CD14-positive monocyte (primary cell): ENCODE measurements at regions not wholly inside any gene's neighbourhood (a gene's known extent, or its start where the extent isn't known, plus 50 kb on each side); places are given as distances from the start of the nearest gene placed in this dataset. TPM values are rescaled to one million over a fixed set of nuclear protein-coding genes. Genes with fewer than 3 reads are reported as not detected.

ENCODE experiments used
- DNase-seq, 3 donors: peaks; one replicate each; pipeline ENCODE4 v3.0.0-alpha.2; 2011 to 2022
- H2AFZ ChIP-seq: 2 replicates; pipeline ENCODE4 v1.6.0; 2012; ENCODE audit warnings: mild to moderate bottlenecking, low read depth, low read length, inconsistent platforms; ENCODE audit not compliant: insufficient read depth, poor library complexity, severe bottlenecking
- H3K27ac ChIP-seq, 2 donors: 1 replicate in 1 of 2; 2 replicates in 1 of 2; pipeline ENCODE4 v1.5.1; 2012 to 2013; ENCODE audit warnings: low read length in 2 of 2, control low read depth in 1 of 2, inconsistent platforms in 1 of 2, low read depth in 1 of 2, mild to moderate bottlenecking in 1 of 2
- H3K27me3 ChIP-seq, 2 donors: one replicate each; pipeline versions ENCODE4 v1.6.0 to v1.6.1; 2011 to 2013; ENCODE audit warnings: low read length in 2 of 2; ENCODE audit not compliant: control insufficient read depth in 2 of 2, insufficient read depth in 2 of 2
- H3K36me3 ChIP-seq, 2 donors: replicated peaks in 1 of 2; 1 replicate in 1 of 2; 2 replicates in 1 of 2; pipeline versions ENCODE4 v1.5.1 to v1.6.1; 2012 to 2013; ENCODE audit warnings: low read length in 2 of 2, control low read depth in 1 of 2, inconsistent platforms in 1 of 2, mild to moderate bottlenecking in 1 of 2; ENCODE audit not compliant: insufficient read depth in 2 of 2, control insufficient read depth in 1 of 2
- H3K4me1 ChIP-seq, 2 donors: 1 replicate in 1 of 2; 2 replicates in 1 of 2; pipeline versions ENCODE4 v1.5.1 to v1.6.1; 2012 to 2013; ENCODE audit warnings: low read length in 2 of 2, control low read depth in 1 of 2, inconsistent platforms in 1 of 2, mild to moderate bottlenecking in 1 of 2, moderate library complexity in 1 of 2; ENCODE audit not compliant: insufficient read depth in 2 of 2, control insufficient read depth in 1 of 2
- H3K4me2 ChIP-seq: replicated peaks from 2 replicates; pipeline ENCODE3; 2012; ENCODE audit warnings: low read length, moderate library complexity, mild to moderate bottlenecking; ENCODE audit not compliant: poor library complexity, severe bottlenecking; ENCODE audit errors: extremely low read depth
- H3K4me3 ChIP-seq, 3 experiments: fragments of 200-600 bp in 1 of 3; sonication (generic) in 1 of 3; replicated peaks in 1 of 3; 1 replicate in 2 of 3; 2 replicates in 1 of 3; pipeline ENCODE4 v1.5.1; 2011 to 2013; ENCODE audit warnings: low read length in 3 of 3, mild to moderate bottlenecking in 3 of 3, control low read depth in 2 of 3, low read depth in 2 of 3, inconsistent platforms in 1 of 3, moderate library complexity in 1 of 3
- H3K79me2 ChIP-seq: 2 replicates; pipeline ENCODE4 v1.6.0; 2012; ENCODE audit warnings: mild to moderate bottlenecking, control low read depth, inconsistent platforms, low read length, moderate library complexity; ENCODE audit not compliant: insufficient read depth
- H3K9ac ChIP-seq: 2 replicates; pipeline ENCODE4 v1.6.0; 2017; ENCODE audit warnings: low read length, mild to moderate bottlenecking; ENCODE audit not compliant: insufficient read depth, poor library complexity, severe bottlenecking
- H3K9me3 ChIP-seq, 2 donors: replicated peaks in 1 of 2; 1 replicate in 1 of 2; 2 replicates in 1 of 2; pipeline versions ENCODE4 v1.5.1 to v1.6.1; 2012 to 2013; ENCODE audit warnings: low read length in 2 of 2, control low read depth in 1 of 2; ENCODE audit not compliant: control insufficient read depth in 1 of 2, insufficient read depth in 1 of 2
- H4K20me1 ChIP-seq: 2 replicates; pipeline ENCODE4 v1.6.0; 2012; ENCODE audit warnings: mild to moderate bottlenecking, low read length, control low read depth, moderate library complexity; ENCODE audit not compliant: insufficient read depth
- H3K27ac Mint-ChIP-seq, 7 donors: one replicate each; pipeline ENCODE4 v1.8.0; 2020; ENCODE audit warnings: mild to moderate bottlenecking in 7 of 7, mixed read lengths in 7 of 7, moderate library complexity in 6 of 7, inconsistent platforms in 2 of 7
- H3K27me3 Mint-ChIP-seq, 3 donors: one replicate each; pipeline ENCODE4 v1.8.0; 2021 to 2022; ENCODE audit warnings: low read depth in 3 of 3, mild to moderate bottlenecking in 3 of 3, mixed read lengths in 3 of 3, moderate library complexity in 3 of 3, inconsistent platforms in 1 of 3
- H3K36me3 Mint-ChIP-seq, 2 donors: one replicate each; pipeline ENCODE4 v1.8.0; 2020; ENCODE audit warnings: mixed read lengths in 2 of 2, inconsistent platforms in 1 of 2, mild to moderate bottlenecking in 1 of 2
- H3K4me1 Mint-ChIP-seq: one replicate; pipeline ENCODE4 v1.8.0; 2020; ENCODE audit warnings: mild to moderate bottlenecking, mixed read lengths
- H3K4me3 Mint-ChIP-seq, 2 donors: one replicate each; pipeline ENCODE4 v1.8.0; 2020; ENCODE audit warnings: mild to moderate bottlenecking in 2 of 2, mixed read lengths in 2 of 2, moderate library complexity in 1 of 2
- H3K9me3 Mint-ChIP-seq, 7 donors: one replicate each; pipeline ENCODE4 v1.8.0; 2020 to 2022; ENCODE audit warnings: mixed read lengths in 7 of 7, mild to moderate bottlenecking in 6 of 7, moderate library complexity in 6 of 7, inconsistent platforms in 2 of 7
- WGBS: methylation state at CpG from one replicate; pipeline ENCODE4 v1.1.5; 2013; ENCODE audit warnings: missing lambda C conversion rate; ENCODE audit not compliant: insufficient coverage; 5-methylcytosine and 5-hydroxymethylcytosine counted together
- intact Hi-C, 2 donors: fragments of 100-400 bp; cut with micrococcal nuclease; formaldehyde crosslinking; loops; one replicate each; pipeline versions ENCODE4 v1.15.0 to v1.15.1; 2023
- small RNA-seq: library from RNA; depleted of rRNA; stranded (forward); fragments of <200 nt; gene quantifications from one replicate; pipeline ENCODE3, GENCODE V24; 2012; ENCODE audit warnings: low read depth; ENCODE audit not compliant: insufficient read length
- TF ChIP-seq, protein P1 (sequence below): fragments of 200-600 bp; IDR thresholded peaks from one replicate; pipeline ENCODE4 v1.8.0; 2022; ENCODE audit warnings: antibody characterized with exemption, mild to moderate bottlenecking

DNA sequence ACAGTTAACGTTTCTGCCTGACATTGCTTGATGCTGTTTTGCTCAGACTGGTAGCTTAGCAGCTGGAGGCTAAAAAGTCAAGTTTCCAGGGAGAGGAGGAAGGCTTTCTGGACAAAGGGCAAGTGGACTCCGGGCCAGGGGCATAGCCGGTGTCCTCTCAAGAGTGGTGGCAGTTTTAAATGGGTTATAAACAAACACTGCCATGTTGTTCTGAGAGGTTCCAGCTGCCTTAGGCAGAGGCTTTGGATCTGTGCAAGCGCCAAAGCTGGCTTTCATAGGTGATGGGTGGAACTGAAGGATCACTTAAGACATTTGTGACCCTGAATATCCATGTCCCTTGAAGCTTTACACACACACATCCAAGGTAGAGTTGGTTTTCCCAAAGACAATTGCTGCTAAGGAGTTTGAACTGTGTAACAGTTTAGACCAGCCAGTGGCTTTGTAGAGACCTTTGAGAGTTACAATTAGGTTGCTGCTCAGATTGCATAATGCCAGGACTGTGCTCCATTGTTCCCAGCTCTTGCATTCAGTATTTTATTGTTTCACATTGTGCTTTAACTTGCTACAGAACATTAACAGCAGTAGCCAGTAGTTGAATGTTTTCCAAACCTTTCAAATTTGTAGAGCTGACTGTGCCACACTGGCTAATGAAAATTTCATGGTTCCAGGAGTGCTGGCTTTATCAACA, 54.1 kb upstream of the AP1S2 start:
- H3K4me1 ChIP-seq = peaks cover 80 to 87% of the 10 kb centered on the region in 2 donors
- H3K9me3 ChIP-seq = no peaks in the 10 kb centered on the region
- no peaks in the 10 kb centered on the region for H3K79me2 ChIP-seq
- H3K36me3 Mint-ChIP-seq = peaks cover 2 to 5% of the 10 kb centered on the region in 2 donors
- H3K4me3 Mint-ChIP-seq = no peak overlapping the region
- peaks cover 0 to 23% (median 0%) of the 10 kb centered on the region in 3 donors for H3K27me3 Mint-ChIP-seq
- no peak overlapping the region for H2AFZ ChIP-seq
- peak overlapping the region in 2 of 7 donors; percentile 12 to 75 for H3K27ac Mint-ChIP-seq
- intact Hi-C loops = no loop called here
- peaks cover 50% of the 10 kb centered on the region for H3K4me1 Mint-ChIP-seq
- H3K4me3 ChIP-seq = no peak overlapping the region
- no peak for DNase-seq
- no peak overlapping the region for H3K4me2 ChIP-seq
- H3K27ac ChIP-seq = no peak overlapping the region
- no peak overlapping the region for H3K9ac ChIP-seq
- H3K36me3 ChIP-seq = no peaks in the 10 kb centered on the region
- WGBS = 80% methylated on average over 1 of the region's 4 CpGs
- H4K20me1 ChIP-seq = no peaks in the 10 kb centered on the region
- H3K9me3 Mint-ChIP-seq = peaks cover 0 to 5% (median 0%) of the 10 kb centered on the region in 7 donors
- H3K27me3 ChIP-seq = peaks cover 0 to 22% of the 10 kb centered on the region in 2 donors
- TF ChIP-seq, protein P1, sequence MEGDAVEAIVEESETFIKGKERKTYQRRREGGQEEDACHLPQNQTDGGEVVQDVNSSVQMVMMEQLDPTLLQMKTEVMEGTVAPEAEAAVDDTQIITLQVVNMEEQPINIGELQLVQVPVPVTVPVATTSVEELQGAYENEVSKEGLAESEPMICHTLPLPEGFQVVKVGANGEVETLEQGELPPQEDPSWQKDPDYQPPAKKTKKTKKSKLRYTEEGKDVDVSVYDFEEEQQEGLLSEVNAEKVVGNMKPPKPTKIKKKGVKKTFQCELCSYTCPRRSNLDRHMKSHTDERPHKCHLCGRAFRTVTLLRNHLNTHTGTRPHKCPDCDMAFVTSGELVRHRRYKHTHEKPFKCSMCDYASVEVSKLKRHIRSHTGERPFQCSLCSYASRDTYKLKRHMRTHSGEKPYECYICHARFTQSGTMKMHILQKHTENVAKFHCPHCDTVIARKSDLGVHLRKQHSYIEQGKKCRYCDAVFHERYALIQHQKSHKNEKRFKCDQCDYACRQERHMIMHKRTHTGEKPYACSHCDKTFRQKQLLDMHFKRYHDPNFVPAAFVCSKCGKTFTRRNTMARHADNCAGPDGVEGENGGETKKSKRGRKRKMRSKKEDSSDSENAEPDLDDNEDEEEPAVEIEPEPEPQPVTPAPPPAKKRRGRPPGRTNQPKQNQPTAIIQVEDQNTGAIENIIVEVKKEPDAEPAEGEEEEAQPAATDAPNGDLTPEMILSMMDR = no peak

- TF ChIP-seq, protein P1 = no peak
- Histone ChIP-seq H3K36me3 (no peaks in the 10 kb centered on the region), H3K9ac (no peak overlapping the region), H3K27ac (no peak overlapping the region), H3K4me3 (no peak overlapping the region), H3K79me2 (no peaks in the 10 kb centered on the region), H4K20me1 (no peaks in the 10 kb centered on the region), H3K9me3 (peaks cover 0 to 3% of the 10 kb centered on the region in 2 donors), H3K4me2 (no peak overlapping the region), H2AFZ (no peak overlapping the region), H3K27me3 (peaks cover 0 to 14% of the 10 kb centered on the region in 2 donors), H3K4me1 (peaks cover 77 to 87% of the 10 kb centered on the region in 2 donors)
- H3K36me3 Mint-ChIP-seq = peaks cover 8 to 9% of the 10 kb centered on the region in 2 donors
- no peak overlapping the region for H3K27ac Mint-ChIP-seq
- peaks cover 0 to 13% (median 0%) of the 10 kb centered on the region in 3 donors for H3K27me3 Mint-ChIP-seq
- H3K4me3 Mint-ChIP-seq = no peak overlapping the region
- peaks cover under 1 to 11% (median 6%) of the 10 kb centered on the region in 7 donors for H3K9me3 Mint-ChIP-seq
- peaks cover 45% of the 10 kb centered on the region for H3K4me1 Mint-ChIP-seq
- intact Hi-C loops = no loop called here
- WGBS = no CpG with 5 or more reads among the region's 5 CpGs
- DNase-seq = no peak
These were observed 51.7 kb upstream of the AP1S2 start for GRCh38 chrX:15906041-15906943.

Small RNA genes lying in the stretch of these regions (small RNA-seq; reads per million reads assigned to genes)
- not detected for gene RNU5F-7P
